GM12891 (cell line): ENCODE measurements at regions not wholly inside any gene's neighbourhood (a gene's known extent, or its start where the extent isn't known, plus 50 kb on each side); places are given as distances from the start of the nearest gene placed in this dataset.

ENCODE experiments used
- PAX5 ChIP-seq: IDR thresholded peaks from 2 replicates; pipeline ENCODE4 v1.6.1; 2011; ENCODE audit warnings: low read length, moderate library complexity, mild to moderate bottlenecking; ENCODE audit not compliant: insufficient read depth, severe bottlenecking
- POLR2A ChIP-seq: IDR thresholded peaks from 2 replicates; pipeline ENCODE4 v1.6.1; 2011; ENCODE audit warnings: low read depth, low read length, control low read depth
- POLR2AphosphoS5 ChIP-seq: IDR thresholded peaks from 2 replicates; pipeline ENCODE4 v1.6.1; 2011; ENCODE audit warnings: low read depth, low read length, control low read depth
- SPI1 ChIP-seq: IDR thresholded peaks from 2 replicates; pipeline ENCODE4 v1.6.1; 2011; ENCODE audit warnings: low read depth, low read length, control low read depth
- TAF1 ChIP-seq: IDR thresholded peaks from 2 replicates; pipeline ENCODE4 v1.6.1; 2011; ENCODE audit warnings: low read depth, low read length, control low read depth

GRCh38 chr13:63288576-63288975, 1872.9 kb upstream of the PCDH20 start:
- TF ChIP-seq POLR2AphosphoS5 (no peak), POLR2A (no peak), SPI1 (no peak), TAF1 (no peak), PAX5 (no peak)
